ENCODE measurements at regions not wholly inside any gene's neighbourhood (a gene's known extent, or its start where the extent isn't known, plus 50 kb on each side); places are given as distances from the start of the nearest gene placed in this dataset.
"Not testable (repeated sequence)": the region's sequence is repeated elsewhere in the genome, so short reads cannot be mapped to it uniquely, and the experiment has no call there.

DNA sequence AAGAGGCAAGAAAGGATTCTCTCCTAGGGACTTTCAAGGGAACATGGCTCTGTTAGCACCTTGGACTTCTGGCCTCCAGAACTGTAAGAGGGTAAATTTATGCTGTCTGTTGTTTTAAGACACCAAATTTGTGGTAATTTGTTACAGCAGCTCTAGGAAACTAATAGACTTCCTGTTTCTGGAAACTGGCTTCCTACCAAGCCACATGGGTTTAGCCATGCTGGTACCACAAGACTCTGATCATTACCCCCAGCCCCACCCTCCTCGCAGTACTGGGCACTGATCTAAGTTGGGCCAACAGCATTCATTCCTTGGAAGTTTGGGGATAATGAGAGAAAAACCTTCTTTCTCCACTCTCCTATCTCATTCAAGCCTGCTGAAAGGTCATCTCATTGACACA lies 109.5 kb upstream of the SMLR1 start:
- TF ChIP-seq CTCF (IDR thresholded peaks at IDR 0.05; ENCODE audit: poor library complexity, severe bottlenecking), result no peak
- Histone ChIP-seq H3K9me3 (ENCODE audit: severe bottlenecking) (no peaks in the 10 kb centered on the region), H3K27me3 (ENCODE audit: insufficient read depth, poor library complexity, severe bottlenecking) (no peaks in the 10 kb centered on the region), H3K4me1 (ENCODE audit: insufficient read depth, poor library complexity, severe bottlenecking) (no peaks in the 10 kb centered on the region), H3K4me3 (ENCODE audit: severe bottlenecking) (no peak overlapping the region), H3K27ac (ENCODE audit: poor library complexity, severe bottlenecking) (no peak overlapping the region), H3K36me3 (ENCODE audit: low read depth) (no peaks in the 10 kb centered on the region)
- no peak for DNase-seq (ENCODE audit: low spot score)
- ATAC-seq (ENCODE audit: low read depth), result no peak

GRCh38 chr6:130720076-130720715 lies 107.0 kb upstream of the SMLR1 start:
- no peak overlapping the region for H3K4me3 ChIP-seq (ENCODE audit: severe bottlenecking)
- DNase-seq (ENCODE audit: low spot score) (no peak), ATAC-seq (ENCODE audit: low read depth) (no peak)
- H3K36me3 ChIP-seq (ENCODE audit: low read depth), result no peaks in the 10 kb centered on the region
- no peak overlapping the region for H3K27ac ChIP-seq (ENCODE audit: poor library complexity, severe bottlenecking)
- H3K9me3 ChIP-seq (ENCODE audit: severe bottlenecking), result no peaks in the 10 kb centered on the region
- H3K27me3 ChIP-seq (ENCODE audit: insufficient read depth, poor library complexity, severe bottlenecking), result no peaks in the 10 kb centered on the region
- TF ChIP-seq CTCF (IDR thresholded peaks at IDR 0.05; ENCODE audit: poor library complexity, severe bottlenecking), result no peak
- no peaks in the 10 kb centered on the region for H3K4me1 ChIP-seq (ENCODE audit: insufficient read depth, poor library complexity, severe bottlenecking)

DNA sequence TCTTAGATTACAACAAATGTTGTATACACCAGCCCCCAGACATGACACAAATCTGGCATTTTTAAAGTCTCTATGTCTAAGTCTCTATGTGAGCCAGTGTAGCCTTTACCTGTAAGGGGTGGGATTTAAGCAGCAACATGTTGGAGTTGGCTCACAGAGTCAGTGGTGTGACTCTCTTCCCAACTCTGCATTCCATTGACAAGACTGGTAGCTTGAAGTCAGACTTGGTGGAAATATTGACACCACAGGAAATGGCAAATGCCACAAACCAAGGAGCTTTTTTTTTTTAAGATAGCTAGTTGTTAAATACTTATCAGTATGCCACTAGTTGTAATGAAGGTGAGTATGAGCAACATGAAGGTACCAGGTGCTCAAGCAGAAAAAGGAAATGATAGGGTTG lies 103.1 kb upstream of the SMLR1 start:
- ATAC-seq (ENCODE audit: low read depth) (no peak), DNase-seq (ENCODE audit: low spot score) (no peak)
- Histone ChIP-seq H3K27me3 (ENCODE audit: insufficient read depth, poor library complexity, severe bottlenecking) (no peaks in the 10 kb centered on the region), H3K27ac (ENCODE audit: poor library complexity, severe bottlenecking) (no peak overlapping the region), H3K4me1 (ENCODE audit: insufficient read depth, poor library complexity, severe bottlenecking) (no peaks in the 10 kb centered on the region), H3K4me3 (ENCODE audit: severe bottlenecking) (no peak overlapping the region), H3K36me3 (ENCODE audit: low read depth) (no peaks in the 10 kb centered on the region), H3K9me3 (ENCODE audit: severe bottlenecking) (no peaks in the 10 kb centered on the region)
- TF ChIP-seq CTCF (IDR thresholded peaks at IDR 0.05; ENCODE audit: poor library complexity, severe bottlenecking), result no peak

DNA sequence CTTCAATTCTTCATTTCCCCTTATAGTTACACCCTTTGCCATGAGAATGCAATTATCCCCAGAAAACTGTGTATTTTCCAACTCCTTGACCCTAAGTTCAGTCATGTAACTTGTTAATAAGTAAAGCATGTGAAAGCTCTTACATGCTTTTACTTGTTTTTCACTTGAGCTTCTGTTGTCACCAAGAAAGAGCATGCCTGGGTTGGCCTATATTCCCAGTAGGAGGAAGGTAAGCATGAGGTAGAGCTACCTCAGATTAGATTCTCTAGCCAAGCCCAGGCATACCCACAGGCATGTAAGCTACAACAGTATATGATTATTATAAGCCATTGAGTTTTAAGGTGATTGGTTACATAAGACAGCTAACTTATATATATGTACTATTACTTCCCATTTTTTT lies 101.7 kb upstream of the SMLR1 start:
- ATAC-seq (ENCODE audit: low read depth), result no peak
- H3K27ac ChIP-seq (ENCODE audit: poor library complexity, severe bottlenecking), result no peak overlapping the region
- no peaks in the 10 kb centered on the region for H3K36me3 ChIP-seq (ENCODE audit: low read depth)
- no peaks in the 10 kb centered on the region for H3K27me3 ChIP-seq (ENCODE audit: insufficient read depth, poor library complexity, severe bottlenecking)
- H3K9me3 ChIP-seq (ENCODE audit: severe bottlenecking), result no peaks in the 10 kb centered on the region
- no peaks in the 10 kb centered on the region for H3K4me1 ChIP-seq (ENCODE audit: insufficient read depth, poor library complexity, severe bottlenecking)
- TF ChIP-seq CTCF (IDR thresholded peaks at IDR 0.05; ENCODE audit: poor library complexity, severe bottlenecking), result no peak
- no peak for DNase-seq (ENCODE audit: low spot score)
- H3K4me3 ChIP-seq (ENCODE audit: severe bottlenecking), result no peak overlapping the region

DNA sequence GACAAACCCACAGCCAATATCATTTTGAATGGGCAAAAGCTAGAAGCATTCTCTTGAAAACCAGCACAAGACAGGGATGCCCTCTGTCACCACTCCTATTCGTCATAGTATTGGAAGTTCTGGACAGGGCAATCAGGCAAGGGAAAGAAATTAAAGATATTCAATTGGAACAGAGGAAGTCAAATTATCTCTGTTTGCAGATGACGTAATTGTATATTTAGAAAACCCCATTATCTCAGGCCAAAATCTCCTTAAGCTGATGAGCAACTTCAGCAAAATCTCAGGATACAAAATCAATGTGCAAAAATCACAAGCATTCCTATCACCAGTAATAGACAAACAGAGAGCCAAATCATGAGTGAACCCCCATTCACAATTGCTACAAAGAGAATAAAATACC lies 99.1 kb upstream of the SMLR1 start:
- not testable (repeated sequence) for H3K4me1 ChIP-seq (ENCODE audit: insufficient read depth, poor library complexity, severe bottlenecking); H3K27me3 ChIP-seq (ENCODE audit: insufficient read depth, poor library complexity, severe bottlenecking); H3K9me3 ChIP-seq (ENCODE audit: severe bottlenecking); DNase-seq (ENCODE audit: low spot score); H3K27ac ChIP-seq (ENCODE audit: poor library complexity, severe bottlenecking); H3K36me3 ChIP-seq (ENCODE audit: low read depth); H3K4me3 ChIP-seq (ENCODE audit: severe bottlenecking); ATAC-seq (ENCODE audit: low read depth)
